ENCODE measurements at regions not wholly inside any gene's neighbourhood (a gene's known extent, or its start where the extent isn't known, plus 50 kb on each side); places are given as distances from the start of the nearest gene placed in this dataset.

- in situ Hi-C loops (cut with MboI; ENCODE audit: low pct_unique_long_range_greater_than_20kb, low sequenced_read_pairs, unreplicated experiment) = no loop called here
- no peak for TF ChIP-seq CTCF (IDR thresholded peaks at IDR 0.05; ENCODE audit: extremely low read depth, insufficient read depth, missing control alignments)
Measured at GRCh38 chr14:71725922-71726579, 206.2 kb upstream of the RGS6 start.

GRCh38 chr14:71726580-71727021, 205.6 kb upstream of the RGS6 start:
- in situ Hi-C loops (cut with MboI; ENCODE audit: low pct_unique_long_range_greater_than_20kb, low sequenced_read_pairs, unreplicated experiment) = no loop called here
- TF ChIP-seq CTCF (IDR thresholded peaks at IDR 0.05; ENCODE audit: extremely low read depth, insufficient read depth, missing control alignments) = no peak
- no peak for DNase-seq (ENCODE audit: low spot score)

More at GRCh38 chr14:71725922-71726579, 206.2 kb upstream of the RGS6 start:
- no peak for DNase-seq (ENCODE audit: low spot score)

- no peak for TF ChIP-seq CTCF (IDR thresholded peaks at IDR 0.05; ENCODE audit: extremely low read depth, insufficient read depth, missing control alignments)
- no peak for DNase-seq (ENCODE audit: low spot score)
- in situ Hi-C loops (cut with MboI; ENCODE audit: low pct_unique_long_range_greater_than_20kb, low sequenced_read_pairs, unreplicated experiment) = no loop called here
Measured at GRCh38 chr14:71728386-71728785, 203.8 kb upstream of the RGS6 start.

- TF ChIP-seq CTCF (IDR thresholded peaks at IDR 0.05; ENCODE audit: extremely low read depth, insufficient read depth, missing control alignments) = no peak
- in situ Hi-C loops (cut with MboI; ENCODE audit: low pct_unique_long_range_greater_than_20kb, low sequenced_read_pairs, unreplicated experiment) = no loop called here
- DNase-seq (ENCODE audit: low spot score) = no peak
Measured at GRCh38 chr14:71729596-71729995, 202.6 kb upstream of the RGS6 start.

- TF ChIP-seq CTCF (IDR thresholded peaks at IDR 0.05; ENCODE audit: extremely low read depth, insufficient read depth, missing control alignments) = no peak
- DNase-seq (ENCODE audit: low spot score) = no peak
Measured at GRCh38 chr14:71730471-71730870, 201.8 kb upstream of the RGS6 start.

GRCh38 chr14:71731096-71731495, 201.1 kb upstream of the RGS6 start:
- DNase-seq (ENCODE audit: low spot score) = no peak
- TF ChIP-seq CTCF (IDR thresholded peaks at IDR 0.05; ENCODE audit: extremely low read depth, insufficient read depth, missing control alignments) = no peak
- in situ Hi-C loops (cut with MboI; ENCODE audit: low pct_unique_long_range_greater_than_20kb, low sequenced_read_pairs, unreplicated experiment) = no loop called here

More at GRCh38 chr14:71730471-71730870, 201.8 kb upstream of the RGS6 start:
- in situ Hi-C loops (cut with MboI; ENCODE audit: low pct_unique_long_range_greater_than_20kb, low sequenced_read_pairs, unreplicated experiment) = no loop called here
